GM12878 (cell line): ENCODE measurements at regions not wholly inside any gene's neighbourhood (a gene's known extent, or its start where the extent isn't known, plus 50 kb on each side); places are given as distances from the start of the nearest gene placed in this dataset.

ENCODE experiments used
- CHD2 ChIP-seq: IDR thresholded peaks from 2 replicates; pipeline ENCODE4 v1.6.1; 2011; ENCODE audit warnings: low read depth, low read length, improper control_type of control experiment, borderline replicate concordance
- CREB1 ChIP-seq: IDR thresholded peaks from 2 replicates; pipeline ENCODE4 v1.6.1; 2012; ENCODE audit warnings: low read depth, mild to moderate bottlenecking, inconsistent platforms
- NR2C2 ChIP-seq: IDR thresholded peaks from 2 replicates; pipeline ENCODE4 v1.6.1; 2011; ENCODE audit warnings: borderline replicate concordance, low read depth; ENCODE audit not compliant: control insufficient read depth, insufficient read length
- NRF1 ChIP-seq: conservative IDR thresholded peaks from 2 replicates; pipeline ENCODE4 v1.6.1; 2011; ENCODE audit warnings: mild to moderate bottlenecking, low read depth, low read length, improper control_type of control experiment
- POLR2A ChIP-seq: IDR thresholded peaks from 2 replicates; pipeline ENCODE4 v1.6.1; 2011; ENCODE audit warnings: low read depth, mild to moderate bottlenecking, low read length
- RAD21 ChIP-seq: IDR thresholded peaks from 2 replicates; pipeline ENCODE4 v1.6.1; 2011; ENCODE audit warnings: mild to moderate bottlenecking, low read depth, low read length, moderate library complexity; ENCODE audit not compliant: insufficient read depth
- SP1 ChIP-seq: IDR thresholded peaks from one replicate; pipeline ENCODE4 v1.6.1; 2011; ENCODE audit warnings: low read depth, low read length
- SUZ12 ChIP-seq: fragments of 200-600 bp; sonication (generic); IDR thresholded peaks from one replicate; pipeline ENCODE4 v1.6.1; 2018; ENCODE audit warnings: antibody characterized with exemption, mild to moderate bottlenecking; ENCODE audit not compliant: unreplicated experiment
- YY1 ChIP-seq: IDR thresholded peaks from 2 replicates; pipeline ENCODE4 v1.6.1; 2011; ENCODE audit warnings: low read depth, mild to moderate bottlenecking, low read length
- TF ChIP-seq, protein P1 (sequence below), 3 experiments: IDR thresholded peaks in 2 of 3; conservative IDR thresholded peaks in 1 of 3; 2 replicates each; pipeline ENCODE4 v1.5.1; 2011; ENCODE audit warnings: low read depth in 3 of 3, low read length in 3 of 3, mild to moderate bottlenecking in 3 of 3, control low read depth in 2 of 3, moderate library complexity in 2 of 3, inconsistent platforms in 1 of 3, mixed read lengths in 1 of 3; ENCODE audit not compliant: control insufficient read depth in 2 of 3, insufficient read depth in 1 of 3; ENCODE audit errors: extremely low read depth in 1 of 3
- TF ChIP-seq, protein P2 (sequence below): fragments of 150-350 bp; IDR thresholded peaks from 2 replicates; pipeline ENCODE4 v1.6.1; 2014; ENCODE audit warnings: mild to moderate bottlenecking, low read depth, low read length

DNA sequence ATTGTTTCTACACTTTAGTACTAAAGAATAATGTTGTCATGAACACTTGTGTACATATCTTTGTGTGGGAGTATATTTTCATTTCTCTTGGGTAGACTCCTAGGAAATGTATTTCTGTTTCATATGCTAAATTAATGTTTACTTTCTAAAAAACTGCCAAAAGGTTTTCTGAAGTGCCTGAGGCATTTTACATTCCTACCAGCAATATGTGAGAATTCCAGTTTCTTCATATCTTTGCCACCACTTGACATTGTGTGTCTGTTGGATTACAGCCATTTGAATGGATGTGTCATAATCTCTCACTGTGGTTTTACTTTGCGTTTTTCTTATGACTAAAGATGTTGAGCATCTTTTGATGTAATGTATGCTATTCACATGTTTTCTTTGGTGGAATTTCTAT, 428.2 kb upstream of the KCNH7 start:
- TF ChIP-seq NR2C2 (no peak), POLR2A (no peak), CHD2 (no peak), YY1 (no peak), SP1 (no peak), NRF1 (no peak), CREB1 (no peak), SUZ12 (no peak), RAD21 (no peak)
- TF ChIP-seq, protein P1, sequence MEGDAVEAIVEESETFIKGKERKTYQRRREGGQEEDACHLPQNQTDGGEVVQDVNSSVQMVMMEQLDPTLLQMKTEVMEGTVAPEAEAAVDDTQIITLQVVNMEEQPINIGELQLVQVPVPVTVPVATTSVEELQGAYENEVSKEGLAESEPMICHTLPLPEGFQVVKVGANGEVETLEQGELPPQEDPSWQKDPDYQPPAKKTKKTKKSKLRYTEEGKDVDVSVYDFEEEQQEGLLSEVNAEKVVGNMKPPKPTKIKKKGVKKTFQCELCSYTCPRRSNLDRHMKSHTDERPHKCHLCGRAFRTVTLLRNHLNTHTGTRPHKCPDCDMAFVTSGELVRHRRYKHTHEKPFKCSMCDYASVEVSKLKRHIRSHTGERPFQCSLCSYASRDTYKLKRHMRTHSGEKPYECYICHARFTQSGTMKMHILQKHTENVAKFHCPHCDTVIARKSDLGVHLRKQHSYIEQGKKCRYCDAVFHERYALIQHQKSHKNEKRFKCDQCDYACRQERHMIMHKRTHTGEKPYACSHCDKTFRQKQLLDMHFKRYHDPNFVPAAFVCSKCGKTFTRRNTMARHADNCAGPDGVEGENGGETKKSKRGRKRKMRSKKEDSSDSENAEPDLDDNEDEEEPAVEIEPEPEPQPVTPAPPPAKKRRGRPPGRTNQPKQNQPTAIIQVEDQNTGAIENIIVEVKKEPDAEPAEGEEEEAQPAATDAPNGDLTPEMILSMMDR (IDR thresholded peaks at IDR 0.05 in 2 of 3, conservative IDR thresholded peaks at IDR 0.05 in 1 of 3; ENCODE audit: control insufficient read depth in 2 of 3, extremely low read depth in 1 of 3, insufficient read depth in 1 of 3, low read depth in 3 of 3, low read length in 3 of 3): no peak
- TF ChIP-seq, protein P2, sequence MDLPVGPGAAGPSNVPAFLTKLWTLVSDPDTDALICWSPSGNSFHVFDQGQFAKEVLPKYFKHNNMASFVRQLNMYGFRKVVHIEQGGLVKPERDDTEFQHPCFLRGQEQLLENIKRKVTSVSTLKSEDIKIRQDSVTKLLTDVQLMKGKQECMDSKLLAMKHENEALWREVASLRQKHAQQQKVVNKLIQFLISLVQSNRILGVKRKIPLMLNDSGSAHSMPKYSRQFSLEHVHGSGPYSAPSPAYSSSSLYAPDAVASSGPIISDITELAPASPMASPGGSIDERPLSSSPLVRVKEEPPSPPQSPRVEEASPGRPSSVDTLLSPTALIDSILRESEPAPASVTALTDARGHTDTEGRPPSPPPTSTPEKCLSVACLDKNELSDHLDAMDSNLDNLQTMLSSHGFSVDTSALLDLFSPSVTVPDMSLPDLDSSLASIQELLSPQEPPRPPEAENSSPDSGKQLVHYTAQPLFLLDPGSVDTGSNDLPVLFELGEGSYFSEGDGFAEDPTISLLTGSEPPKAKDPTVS: no peak
